K562 (cell line): ENCODE measurements at regions not wholly inside any gene's neighbourhood (a gene's known extent, or its start where the extent isn't known, plus 50 kb on each side); places are given as distances from the start of the nearest gene placed in this dataset.

Experiments used
- ATAC-seq: fragments of 200-7000 bp; cut with Tn5 transposase; 3 replicates; pipeline ENCODE4 v1.9.1; 2020; ENCODE audit warnings: moderate library complexity
- BruUV-seq: library from RNA; stranded (reverse); fragments of 400-500 nt; replicated peaks from 2 replicates; lab custom pipeline; 2021; lab: Mats Ljungman, UMichigan
- CTCF ChIA-PET: fragments of 300-600 bp; formaldehyde crosslinking; extraction: SDS; loops from one replicate; lab custom pipeline; 2021; ENCODE audit warnings: low intra/inter-chr PET ratio; lab: Yijun Ruan, JAX
- POLR2A ChIA-PET: fragments of 300-600, 350-650 bp; sonication (Branson Sonifier 250); formaldehyde crosslinking; extraction: SDS; loops from one replicate; lab custom pipeline; 2021; ENCODE audit warnings: antibody characterized with exemption, inconsistent platforms; lab: Yijun Ruan, JAX
- DNase-seq, 4 experiments: peaks; one replicate each; pipeline versions ENCODE4 v3.0.0 to v3.0.0-alpha.2; 2011 to 2018; ENCODE audit warnings: low spot score in 3 of 4, mixed read lengths in 3 of 4; ENCODE audit errors: extremely low read depth in 1 of 4
- FAIRE-seq: peaks from 2 replicates; lab custom pipeline; 2011; peaks lifted over from hg19 to GRCh38; lab: Jason Lieb, UNC
- H2AFZ ChIP-seq: 2 replicates; pipeline ENCODE4 v1.6.0; 2011; ENCODE audit warnings: low read depth, low read length, control low read depth, inconsistent platforms
- H3K27ac ChIP-seq: fragments of 200-600 bp; 3 replicates; pipeline ENCODE4 v1.8.0; 2011; ENCODE audit warnings: low read depth, mild to moderate bottlenecking, control low read depth, inconsistent platforms, low read length, moderate library complexity, mixed read lengths; ENCODE audit errors: extremely low read depth
- H3K27me3 ChIP-seq, 2 experiments: fragments of 300-600 bp in 1 of 2; 2 replicates in 1 of 2; 3 replicates in 1 of 2; pipeline versions ENCODE4 v1.6.0 to v1.8.0; 2011; ENCODE audit warnings: inconsistent platforms in 2 of 2, low read length in 2 of 2, mild to moderate bottlenecking in 1 of 2, mixed read lengths in 1 of 2, moderate library complexity in 1 of 2; ENCODE audit not compliant: control insufficient read depth in 2 of 2, insufficient read depth in 2 of 2
- H3K36me3 ChIP-seq: fragments of 300-600 bp; 3 replicates; pipeline ENCODE4 v1.8.0; 2011; ENCODE audit warnings: mild to moderate bottlenecking, low read length, inconsistent platforms; ENCODE audit not compliant: control insufficient read depth, insufficient read depth
- H3K4me1 ChIP-seq, 2 experiments: fragments of 200-600 bp in 1 of 2; replicated peaks in 1 of 2; 2 replicates in 1 of 2; 3 replicates in 1 of 2; pipeline versions ENCODE4 v1.5.1 to v1.8.0; 2011; ENCODE audit warnings: inconsistent platforms in 2 of 2, low read length in 2 of 2, mild to moderate bottlenecking in 1 of 2, mixed read lengths in 1 of 2, moderate library complexity in 1 of 2; ENCODE audit not compliant: control insufficient read depth in 2 of 2, insufficient read depth in 2 of 2
- H3K4me2 ChIP-seq: 2 replicates; pipeline ENCODE4 v1.6.1; 2011; ENCODE audit warnings: low read length, control low read depth, inconsistent platforms, mixed read lengths; ENCODE audit not compliant: insufficient read depth
- H3K4me3 ChIP-seq: fragments of 200-600 bp; sonication (generic), shearing (Covaris generic); 2 replicates; pipeline ENCODE4 v1.5.1; 2016; ENCODE audit warnings: control low read depth, inconsistent platforms
- H3K79me2 ChIP-seq: fragments of 200-600 bp; 3 replicates; pipeline ENCODE4 v1.8.0; 2011; ENCODE audit warnings: low read length, inconsistent platforms; ENCODE audit not compliant: control insufficient read depth, insufficient read depth
- H3K9ac ChIP-seq, 2 experiments: 2 replicates each; pipeline versions ENCODE4 v1.6.0 to v1.6.1; 2011; ENCODE audit warnings: low read depth in 2 of 2, low read length in 2 of 2, control low read depth in 1 of 2, inconsistent platforms in 1 of 2, mild to moderate bottlenecking in 1 of 2, mixed read lengths in 1 of 2; ENCODE audit not compliant: insufficient read depth in 1 of 2
- H3K9me1 ChIP-seq: one replicate; pipeline ENCODE4 v1.6.0; 2011; ENCODE audit warnings: inconsistent platforms, mild to moderate bottlenecking, low read length, moderate library complexity; ENCODE audit not compliant: control insufficient read depth, insufficient read depth
- H3K9me3 ChIP-seq: replicated peaks from 2 replicates; pipeline ENCODE4 v1.5.1; 2011; ENCODE audit warnings: low read depth, low read length, inconsistent platforms; ENCODE audit not compliant: control insufficient read depth, insufficient read depth
- H4K20me1 ChIP-seq: replicated peaks from 2 replicates; pipeline ENCODE4 v1.6.1; 2011; ENCODE audit warnings: low read length, inconsistent platforms, mixed read lengths; ENCODE audit not compliant: control insufficient read depth, insufficient read depth
- ARID1B ChIP-seq: fragments of 450-650 bp; IDR thresholded peaks from 2 replicates; pipeline ENCODE4 v1.6.1; 2016; ENCODE audit warnings: antibody characterized with exemption, mild to moderate bottlenecking, inconsistent platforms
- CBX5 ChIP-seq: IDR thresholded peaks from 2 replicates; pipeline ENCODE4 v1.6.1; 2014; ENCODE audit warnings: low read depth, borderline replicate concordance
- CCNT2 ChIP-seq: IDR thresholded peaks from 2 replicates; pipeline ENCODE4 v1.6.1; 2011; ENCODE audit warnings: borderline replicate concordance, low read depth, mild to moderate bottlenecking, moderate library complexity, mixed read lengths, low read length; ENCODE audit not compliant: insufficient read length; ENCODE audit errors: extremely low read depth
- KLF13 ChIP-seq: fragments of 450-650 bp; IDR thresholded peaks from 2 replicates; pipeline ENCODE4 v1.6.1; 2016; ENCODE audit warnings: missing genetic modification characterization, low read depth, mild to moderate bottlenecking, missing compliant biosample characterization, moderate library complexity, borderline replicate concordance
- PHF8 ChIP-seq: fragments of 200-600 bp; sonication (generic); IDR thresholded peaks from 2 replicates; pipeline ENCODE4 v1.6.1; 2012; ENCODE audit warnings: mixed run types, mild to moderate bottlenecking, inconsistent platforms, low read length, moderate library complexity, borderline replicate concordance
- SAFB2 ChIP-seq: fragments of 200-400 bp; formaldehyde crosslinking; IDR thresholded peaks from 2 replicates; pipeline ENCODE4 v1.6.1; 2018; ENCODE audit warnings: borderline replicate concordance, low read length, low read depth, moderate library complexity; ENCODE audit not compliant: severe bottlenecking
- TBP ChIP-seq: optimal IDR thresholded peaks from 2 replicates; pipeline ENCODE3; 2011; ENCODE audit warnings: low read depth, low read length, improper control_type of control experiment
- TEAD2 ChIP-seq: fragments of 450-650 bp; IDR thresholded peaks from 2 replicates; pipeline ENCODE4 v1.6.1; 2016; ENCODE audit warnings: missing genetic modification characterization, control low read depth, missing compliant biosample characterization
- ZNF449 ChIP-seq: fragments of 250-450 bp; sonication (Bioruptor Pico); IDR thresholded peaks from 2 replicates; pipeline ENCODE4 v1.8.0; 2022; ENCODE audit warnings: moderate library complexity, mild to moderate bottlenecking, inconsistent platforms
- ZNF696 ChIP-seq: fragments of 250-450 bp; sonication (Bioruptor Pico); conservative IDR thresholded peaks from 2 replicates; pipeline ENCODE4 v1.4.0; 2020; ENCODE audit warnings: mild to moderate bottlenecking, moderate library complexity
- WGBS: fragments of 100-300 bp; shearing (Covaris generic); methylation state at CpG from one replicate; pipeline ENCODE4 v1.1.6; 2016; ENCODE audit warnings: low coverage, mixed read lengths; ENCODE audit not compliant: insufficient coverage; ENCODE audit errors: missing lambda C conversion rate; 5-methylcytosine and 5-hydroxymethylcytosine counted together
- in situ Hi-C: fragments of 300-500 bp; cut with MboI; formaldehyde crosslinking; loops from 4 replicates; pipeline ENCODE4 v1.15.0; 2018; ENCODE audit warnings: inconsistent platforms, mixed read lengths
- intact Hi-C: fragments of 100-400 bp; cut with micrococcal nuclease; formaldehyde crosslinking; loops from 2 replicates; pipeline ENCODE4 v1.14.2; 2022
- TF ChIP-seq, protein P1 (sequence below): fragments of 250-450 bp; sonication (Bioruptor Pico); IDR thresholded peaks from 2 replicates; pipeline ENCODE4 v1.5.0; 2021
- TF ChIP-seq, protein P2 (sequence below): fragments of 450-650 bp; IDR thresholded peaks from 2 replicates; pipeline ENCODE4 v1.6.1; 2017; ENCODE audit warnings: antibody characterized with exemption, mild to moderate bottlenecking
- TF ChIP-seq, protein P3 (sequence below): sonication (generic); formaldehyde crosslinking; IDR thresholded peaks from 2 replicates; pipeline ENCODE4 v1.9.0; 2022; ENCODE audit warnings: mild to moderate bottlenecking, missing genetic modification reagents

DNA sequence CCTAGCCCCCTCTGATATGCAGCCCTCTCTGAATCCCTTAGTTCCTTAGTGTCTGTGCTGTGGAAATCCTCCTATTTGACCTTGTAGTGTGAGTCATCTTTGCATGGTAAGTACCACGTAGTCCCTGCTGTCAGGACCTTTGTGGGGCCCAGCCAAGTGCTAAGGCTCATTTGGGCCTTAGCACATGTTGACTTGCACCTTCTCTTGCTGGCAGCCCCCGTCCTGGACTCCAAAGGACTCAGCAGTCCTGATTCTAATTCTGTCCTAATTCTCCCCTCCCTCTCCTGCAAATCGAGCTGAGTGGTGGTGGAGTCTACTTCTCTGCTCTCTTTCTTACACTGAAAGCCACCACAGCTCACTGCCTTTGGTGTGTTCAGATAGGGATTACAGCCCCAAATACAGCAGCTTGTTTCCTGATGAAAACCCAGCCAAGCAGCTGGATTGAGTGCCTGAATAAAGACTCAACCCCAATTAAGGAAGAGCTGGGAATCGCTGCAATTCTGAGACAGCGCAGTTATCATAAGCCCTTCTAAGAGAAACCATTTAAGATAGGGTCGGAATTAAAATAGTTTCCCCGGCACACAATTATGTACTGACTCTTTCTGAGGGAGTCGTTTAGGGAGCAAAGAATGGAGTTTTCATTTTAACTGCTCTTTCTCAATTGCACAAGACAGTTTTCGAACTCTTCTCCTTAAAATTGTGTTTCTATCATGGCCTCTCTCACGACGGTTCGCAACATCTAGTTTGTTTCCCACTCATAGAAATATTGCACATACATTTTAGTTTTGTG, 215.6 kb upstream of the TNP1 start:
- Histone ChIP-seq H4K20me1 (no peaks in the 10 kb centered on the region), H3K9me3 (no peaks in the 10 kb centered on the region; the same call in 1 of the 2 replicates), H3K4me1 (peaks cover 14 to 39% of the 10 kb centered on the region in 2 experiments), H3K4me3 (no peak overlapping the region), H3K79me2 (no peaks in the 10 kb centered on the region), H3K4me2 (no peak overlapping the region; the same call in 1 of the 2 replicates), H3K9ac (peak overlapping the region; percentile 46 to 61; a peak in 2 of 4 replicates), H3K36me3 (no peaks in the 10 kb centered on the region), H3K9me1 (peaks cover 3% of the 10 kb centered on the region), H3K27ac (peak overlapping the region; percentile 40; the same call in 1 of the 3 replicates), H2AFZ (peak overlapping the region; percentile 57), H3K27me3 (no peaks in the 10 kb centered on the region)
- FAIRE-seq (peak; percentile 65), ATAC-seq (peak; percentile 76), DNase-seq (peak in 3 of 4 experiments; percentile 25 to 58 (median 45))
- intact Hi-C loops (no loop called here), in situ Hi-C loops (no loop called here)
- POLR2A ChIA-PET: interaction anchor here (0.7 kb wide), 3 partner anchors 11 to 74 kb away, joined by 3 to 4 read pairs (median 3); no protein-coding TSS in a partner anchor
- CTCF ChIA-PET: no interaction called here
- no TSS peak for BruUV-seq
- 56% methylated on average over 12 of the region's 12 CpGs for WGBS
- TF ChIP-seq, protein P1, sequence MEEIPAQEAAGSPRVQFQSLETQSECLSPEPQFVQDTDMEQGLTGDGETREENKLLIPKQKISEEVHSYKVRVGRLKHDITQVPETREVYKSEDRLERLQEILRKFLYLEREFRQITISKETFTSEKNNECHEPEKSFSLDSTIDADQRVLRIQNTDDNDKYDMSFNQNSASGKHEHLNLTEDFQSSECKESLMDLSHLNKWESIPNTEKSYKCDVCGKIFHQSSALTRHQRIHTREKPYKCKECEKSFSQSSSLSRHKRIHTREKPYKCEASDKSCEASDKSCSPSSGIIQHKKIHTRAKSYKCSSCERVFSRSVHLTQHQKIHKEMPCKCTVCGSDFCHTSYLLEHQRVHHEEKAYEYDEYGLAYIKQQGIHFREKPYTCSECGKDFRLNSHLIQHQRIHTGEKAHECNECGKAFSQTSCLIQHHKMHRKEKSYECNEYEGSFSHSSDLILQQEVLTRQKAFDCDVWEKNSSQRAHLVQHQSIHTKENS: no peak
- TF ChIP-seq CBX5: no peak
- no peak; the same call in 1 of the 2 replicates for TF ChIP-seq PHF8
- TF ChIP-seq CCNT2: no peak
- TF ChIP-seq ZNF449 (CRISPR knock-in tag): no peak
- no peak for TF ChIP-seq TEAD2 (tag)
- TF ChIP-seq, protein P2, sequence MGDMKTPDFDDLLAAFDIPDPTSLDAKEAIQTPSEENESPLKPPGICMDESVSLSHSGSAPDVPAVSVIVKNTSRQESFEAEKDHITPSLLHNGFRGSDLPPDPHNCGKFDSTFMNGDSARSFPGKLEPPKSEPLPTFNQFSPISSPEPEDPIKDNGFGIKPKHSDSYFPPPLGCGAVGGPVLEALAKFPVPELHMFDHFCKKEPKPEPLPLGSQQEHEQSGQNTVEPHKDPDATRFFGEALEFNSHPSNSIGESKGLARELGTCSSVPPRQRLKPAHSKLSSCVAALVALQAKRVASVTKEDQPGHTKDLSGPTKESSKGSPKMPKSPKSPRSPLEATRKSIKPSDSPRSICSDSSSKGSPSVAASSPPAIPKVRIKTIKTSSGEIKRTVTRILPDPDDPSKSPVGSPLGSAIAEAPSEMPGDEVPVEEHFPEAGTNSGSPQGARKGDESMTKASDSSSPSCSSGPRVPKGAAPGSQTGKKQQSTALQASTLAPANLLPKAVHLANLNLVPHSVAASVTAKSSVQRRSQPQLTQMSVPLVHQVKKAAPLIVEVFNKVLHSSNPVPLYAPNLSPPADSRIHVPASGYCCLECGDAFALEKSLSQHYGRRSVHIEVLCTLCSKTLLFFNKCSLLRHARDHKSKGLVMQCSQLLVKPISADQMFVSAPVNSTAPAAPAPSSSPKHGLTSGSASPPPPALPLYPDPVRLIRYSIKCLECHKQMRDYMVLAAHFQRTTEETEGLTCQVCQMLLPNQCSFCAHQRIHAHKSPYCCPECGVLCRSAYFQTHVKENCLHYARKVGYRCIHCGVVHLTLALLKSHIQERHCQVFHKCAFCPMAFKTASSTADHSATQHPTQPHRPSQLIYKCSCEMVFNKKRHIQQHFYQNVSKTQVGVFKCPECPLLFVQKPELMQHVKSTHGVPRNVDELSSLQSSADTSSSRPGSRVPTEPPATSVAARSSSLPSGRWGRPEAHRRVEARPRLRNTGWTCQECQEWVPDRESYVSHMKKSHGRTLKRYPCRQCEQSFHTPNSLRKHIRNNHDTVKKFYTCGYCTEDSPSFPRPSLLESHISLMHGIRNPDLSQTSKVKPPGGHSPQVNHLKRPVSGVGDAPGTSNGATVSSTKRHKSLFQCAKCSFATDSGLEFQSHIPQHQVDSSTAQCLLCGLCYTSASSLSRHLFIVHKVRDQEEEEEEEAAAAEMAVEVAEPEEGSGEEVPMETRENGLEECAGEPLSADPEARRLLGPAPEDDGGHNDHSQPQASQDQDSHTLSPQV: peak; percentile 63; the same call in 1 of the 2 replicates
- no peak for TF ChIP-seq SAFB2
- TF ChIP-seq, protein P3, sequence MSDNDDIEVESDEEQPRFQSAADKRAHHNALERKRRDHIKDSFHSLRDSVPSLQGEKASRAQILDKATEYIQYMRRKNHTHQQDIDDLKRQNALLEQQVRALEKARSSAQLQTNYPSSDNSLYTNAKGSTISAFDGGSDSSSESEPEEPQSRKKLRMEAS (CRISPR knock-in tag): peak; percentile 52; the same call in 1 of the 2 replicates
- no peak for TF ChIP-seq ZNF696
- TF ChIP-seq ARID1B: peak; percentile 30; the same call in 1 of the 2 replicates
- TF ChIP-seq KLF13 (tag): no peak
- peak; percentile 14 for TF ChIP-seq TBP
